Ectodermal cell (in vitro differentiated cells): ENCODE measurements at regions not wholly inside any gene's neighbourhood (a gene's known extent, or its start where the extent isn't known, plus 50 kb on each side); places are given as distances from the start of the nearest gene placed in this dataset.

ENCODE experiments used
- H3K27ac ChIP-seq: 2 replicates; pipeline ENCODE4 v1.7.0; 2013; ENCODE audit warnings: mild to moderate bottlenecking, low read depth, low read length; ENCODE audit not compliant: insufficient read depth, poor library complexity, severe bottlenecking
- H3K27me3 ChIP-seq: 2 replicates; pipeline ENCODE4 v1.7.0; 2013; ENCODE audit warnings: mild to moderate bottlenecking, low read length; ENCODE audit not compliant: insufficient read depth, control insufficient read depth, poor library complexity, severe bottlenecking
- H3K36me3 ChIP-seq: one replicate; pipeline ENCODE4 v1.7.0; 2013; ENCODE audit warnings: low read length; ENCODE audit not compliant: control insufficient read depth, insufficient read depth
- H3K4me1 ChIP-seq: one replicate; pipeline ENCODE4 v1.7.0; 2013; ENCODE audit warnings: low read length; ENCODE audit not compliant: control insufficient read depth, insufficient read depth
- H3K4me3 ChIP-seq: 2 replicates; pipeline ENCODE4 v1.7.0; 2013; ENCODE audit warnings: low read depth, low read length, control low read depth; ENCODE audit not compliant: insufficient read depth
- H3K9me3 ChIP-seq: 2 replicates; pipeline ENCODE4 v1.7.0; 2013; ENCODE audit warnings: mild to moderate bottlenecking, low read length, moderate library complexity; ENCODE audit not compliant: control insufficient read depth
- WGBS, 2 experiments: methylation state at CpG; one replicate each; pipeline ENCODE4 v1.1.7; 2013; ENCODE audit warnings: missing lambda C conversion rate in 2 of 2; 5-methylcytosine and 5-hydroxymethylcytosine counted together

- Histone ChIP-seq H3K4me1 (no peaks in the 10 kb centered on the region), H3K9me3 (no peaks in the 10 kb centered on the region), H3K27me3 (no peaks in the 10 kb centered on the region), H3K36me3 (no peaks in the 10 kb centered on the region), H3K4me3 (no peak overlapping the region), H3K27ac (no peak overlapping the region)
- 94 to 98% methylated on average over 3 of the region's 3 CpGs for WGBS, 2 experiments
Observed at GRCh38 chr7:98679741-98680140, 62.7 kb downstream of the NPTX2 start.

GRCh38 chr7:98681511-98681910 lies 64.4 kb downstream of the NPTX2 start:
- Histone ChIP-seq H3K4me3 (no peak overlapping the region), H3K27ac (no peak overlapping the region), H3K4me1 (no peaks in the 10 kb centered on the region), H3K36me3 (no peaks in the 10 kb centered on the region), H3K9me3 (no peaks in the 10 kb centered on the region), H3K27me3 (no peaks in the 10 kb centered on the region)
- WGBS, 2 experiments: 86 to 89% methylated on average over 6 of the region's 6 CpGs

GRCh38 chr7:98681951-98682350 lies 64.9 kb downstream of the NPTX2 start:
- Histone ChIP-seq H3K36me3 (no peaks in the 10 kb centered on the region), H3K27ac (no peak overlapping the region), H3K9me3 (no peaks in the 10 kb centered on the region), H3K27me3 (no peaks in the 10 kb centered on the region), H3K4me3 (no peak overlapping the region), H3K4me1 (no peaks in the 10 kb centered on the region)
- 93% methylated on average over 15 of the region's 15 CpGs for WGBS, 2 experiments

DNA sequence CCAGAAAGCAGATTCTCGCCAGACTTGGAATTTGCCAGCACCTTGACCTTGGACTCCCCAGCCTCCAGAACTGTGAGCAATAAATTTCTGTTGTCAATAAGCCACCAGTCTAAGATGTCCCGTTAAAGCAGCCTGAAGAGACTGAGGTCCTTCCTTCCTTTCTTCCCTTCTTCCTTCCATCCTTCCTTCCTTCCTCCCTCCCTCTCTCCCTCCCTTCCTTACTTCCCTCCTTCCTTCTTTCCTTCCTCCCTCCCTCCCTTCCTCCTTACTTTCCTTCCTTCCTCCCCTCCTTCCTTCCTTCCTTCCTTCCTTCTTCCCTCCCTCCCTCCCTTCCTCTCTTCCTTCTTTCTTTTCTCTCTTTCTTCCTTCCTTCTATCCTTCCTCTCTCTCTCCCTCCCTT lies 66.4 kb downstream of the NPTX2 start:
- H3K27ac ChIP-seq: no peak overlapping the region
- no peaks in the 10 kb centered on the region for H3K9me3 ChIP-seq
- no peaks in the 10 kb centered on the region for H3K4me1 ChIP-seq
- no peak overlapping the region for H3K4me3 ChIP-seq
- 82 to 87% methylated on average over 2 of the region's 2 CpGs for WGBS, 2 experiments
- no peaks in the 10 kb centered on the region for H3K36me3 ChIP-seq
- no peaks in the 10 kb centered on the region for H3K27me3 ChIP-seq

- no peak overlapping the region for H3K27ac ChIP-seq
- WGBS, 2 experiments: 85 to 86% methylated on average over 8 of the region's 8 CpGs
- no peaks in the 10 kb centered on the region for H3K4me1 ChIP-seq
- H3K4me3 ChIP-seq: no peak overlapping the region
- H3K27me3 ChIP-seq: no peaks in the 10 kb centered on the region
- H3K9me3 ChIP-seq: no peaks in the 10 kb centered on the region
- H3K36me3 ChIP-seq: no peaks in the 10 kb centered on the region
Observed at GRCh38 chr7:98685541-98685940, 68.5 kb downstream of the NPTX2 start.

DNA sequence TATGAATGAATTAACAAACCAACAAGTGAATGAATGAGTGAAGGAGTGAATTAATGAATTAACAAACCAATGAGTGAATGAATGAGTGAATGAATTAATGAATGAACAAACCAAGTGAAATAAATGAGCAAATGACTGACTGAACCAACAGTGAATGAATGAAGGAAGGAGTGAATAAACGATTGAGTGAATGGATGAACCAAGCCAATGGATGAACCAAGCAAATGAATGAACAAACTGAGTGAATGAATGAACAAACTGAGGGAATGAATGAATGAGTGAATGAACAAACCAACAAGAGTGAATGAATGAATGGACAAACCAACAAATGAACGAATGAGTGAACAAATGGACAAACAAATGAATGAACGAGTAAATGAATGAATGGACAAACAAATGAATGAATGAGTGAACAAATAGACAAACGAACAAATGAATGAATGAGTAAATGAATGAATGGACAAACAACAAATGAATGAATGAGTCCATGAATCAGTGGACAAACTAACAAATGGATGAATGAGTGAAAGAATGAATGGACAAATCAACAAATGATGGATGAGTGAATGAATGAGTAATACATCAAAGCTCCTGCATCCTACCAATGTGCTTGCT lies 69.5 kb downstream of the NPTX2 start:
- H3K36me3 ChIP-seq: no peaks in the 10 kb centered on the region
- H3K27me3 ChIP-seq: no peaks in the 10 kb centered on the region
- H3K4me3 ChIP-seq: no peak overlapping the region
- 65 to 66% methylated on average over 4 of the region's 4 CpGs for WGBS, 2 experiments
- H3K27ac ChIP-seq: no peak overlapping the region
- H3K9me3 ChIP-seq: no peaks in the 10 kb centered on the region
- H3K4me1 ChIP-seq: no peaks in the 10 kb centered on the region

DNA sequence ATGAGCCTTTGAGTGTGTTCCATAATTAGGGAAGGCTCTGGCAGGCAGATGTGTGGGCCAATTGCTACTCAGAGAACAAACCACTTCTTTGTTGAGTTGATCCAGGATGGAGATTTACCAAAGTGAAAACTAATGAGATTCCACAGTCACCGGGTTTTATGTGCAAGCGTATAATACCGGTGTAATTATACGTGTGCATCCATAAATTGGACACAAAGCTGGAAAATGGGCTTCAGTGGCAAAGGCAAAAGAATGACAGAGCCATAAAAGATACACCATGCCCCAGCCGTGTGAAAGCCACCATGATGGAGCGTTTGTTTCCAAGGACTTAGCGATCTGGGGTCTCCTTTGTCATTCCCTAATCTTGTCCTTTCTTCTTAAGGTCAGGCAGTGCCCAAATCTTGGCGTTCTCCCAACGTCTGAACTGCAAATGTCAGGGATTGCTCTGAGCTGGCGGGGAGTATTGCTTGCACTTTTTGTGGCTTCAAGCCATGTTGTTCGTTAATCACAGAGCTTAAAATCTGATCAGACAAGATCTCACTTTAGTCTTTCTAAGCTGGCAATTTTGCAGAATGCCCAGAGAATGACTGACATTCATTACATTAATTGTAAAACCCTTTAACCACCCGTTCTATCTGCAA lies 70.1 kb downstream of the NPTX2 start:
- H3K27me3 ChIP-seq: no peaks in the 10 kb centered on the region

GRCh38 chr7:98691619-98692018 lies 74.5 kb downstream of the NPTX2 start:
- Histone ChIP-seq H3K4me1 (no peaks in the 10 kb centered on the region), H3K27ac (no peak overlapping the region), H3K4me3 (no peak overlapping the region), H3K9me3 (no peaks in the 10 kb centered on the region), H3K27me3 (no peaks in the 10 kb centered on the region), H3K36me3 (no peaks in the 10 kb centered on the region)
- 91 to 92% methylated on average over 4 of the region's 4 CpGs for WGBS, 2 experiments

More for the DNA sequence above, 70.1 kb downstream of the NPTX2 start:
- H3K36me3 ChIP-seq: no peaks in the 10 kb centered on the region
- no peak overlapping the region for H3K27ac ChIP-seq
- no peak overlapping the region for H3K4me3 ChIP-seq
- 80 to 87% methylated on average over 12 of the region's 12 CpGs for WGBS, 2 experiments
- H3K9me3 ChIP-seq: no peaks in the 10 kb centered on the region
- no peaks in the 10 kb centered on the region for H3K4me1 ChIP-seq

DNA sequence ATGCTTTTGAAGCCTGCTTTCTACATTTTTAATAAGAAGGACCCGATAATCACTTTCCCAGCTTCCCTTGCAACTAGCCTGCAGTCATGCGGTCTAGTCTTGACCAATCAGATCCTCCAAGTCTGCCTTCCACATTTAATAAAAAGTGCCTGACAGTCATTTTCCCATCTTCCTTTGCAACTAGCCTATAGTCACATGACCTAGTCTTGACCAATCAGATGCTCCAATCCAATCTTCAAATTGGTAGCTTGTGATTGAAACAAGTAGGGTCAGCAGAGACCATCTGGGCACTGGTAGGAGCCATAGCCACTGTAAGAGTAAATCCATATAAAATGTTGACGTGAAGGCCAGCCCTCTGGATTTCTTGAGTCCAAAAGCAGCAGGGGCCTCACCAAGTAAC lies 80.0 kb downstream of the NPTX2 start:
- H3K4me3 ChIP-seq: no peak overlapping the region
- H3K27ac ChIP-seq: no peak overlapping the region
- H3K4me1 ChIP-seq: no peaks in the 10 kb centered on the region
- 72 to 81% methylated on average over 3 of the region's 3 CpGs for WGBS, 2 experiments
- H3K27me3 ChIP-seq: no peaks in the 10 kb centered on the region
- H3K9me3 ChIP-seq: no peaks in the 10 kb centered on the region
- H3K36me3 ChIP-seq: no peaks in the 10 kb centered on the region

DNA sequence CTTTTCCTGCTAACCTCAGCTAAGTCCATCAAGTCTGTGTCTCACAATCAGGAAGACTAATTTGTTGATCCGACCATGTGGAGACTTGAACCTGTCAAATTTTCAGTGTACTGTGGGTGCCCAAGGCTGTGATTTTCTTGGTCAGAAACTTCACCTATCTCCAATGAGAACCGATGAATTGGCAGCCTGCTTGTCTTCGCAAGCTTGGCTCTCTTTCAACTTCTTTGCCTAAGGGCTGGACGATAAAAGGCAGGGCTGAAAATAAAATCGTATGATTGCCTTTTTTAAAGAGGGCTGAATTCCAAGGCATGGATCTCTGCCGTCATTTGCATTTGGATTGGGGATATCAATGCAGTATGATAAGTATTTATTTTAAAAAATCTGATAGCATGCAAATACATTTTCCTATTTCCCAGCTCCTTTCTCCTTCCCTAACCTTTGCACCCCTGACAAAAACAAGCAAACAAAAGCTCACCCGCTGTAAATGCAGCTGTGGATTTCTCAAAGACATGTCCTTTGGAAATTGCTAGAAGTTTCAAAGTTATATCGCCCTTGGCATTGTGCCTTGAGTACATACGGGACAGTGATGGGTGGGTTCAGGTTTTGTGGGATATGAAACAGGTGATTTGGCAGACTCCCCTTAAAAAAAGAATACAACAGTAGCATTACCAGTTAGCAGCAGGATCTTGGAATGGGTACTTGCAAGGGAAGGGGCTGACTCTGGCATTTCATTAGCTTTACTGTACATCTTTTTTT lies 80.6 kb downstream of the NPTX2 start:
- Histone ChIP-seq H3K36me3 (no peaks in the 10 kb centered on the region), H3K4me3 (no peak overlapping the region), H3K27me3 (no peaks in the 10 kb centered on the region), H3K27ac (no peak overlapping the region), H3K9me3 (no peaks in the 10 kb centered on the region), H3K4me1 (no peaks in the 10 kb centered on the region)
- 91 to 93% methylated on average over 9 of the region's 9 CpGs for WGBS, 2 experiments
